Activated T-helper 2 cell treated with anti-CD3 and anti-CD28 coated beads, Interferon-gamma antibody, Interleukin-2, Interleukin-4, amounts not matched to agents 10 μg/mL and 5 μg/mL and 100 μg/mL, durations not matched to agents 14 hours and 24 hours and 36 hours (primary cell): ENCODE measurements at regions not wholly inside any gene's neighbourhood (a gene's known extent, or its start where the extent isn't known, plus 50 kb on each side); places are given as distances from the start of the nearest gene placed in this dataset.

ENCODE experiments used
- DNase-seq: peaks from one replicate; pipeline ENCODE4 v3.0.0; 2021; ENCODE audit warnings: low spot score
- H3K27ac Mint-ChIP-seq: one replicate; pipeline ENCODE4 v1.8.0; 2021; ENCODE audit warnings: mixed read lengths
- H3K27me3 Mint-ChIP-seq: one replicate; pipeline ENCODE4 v1.8.0; 2021; ENCODE audit warnings: low read depth, mixed read lengths
- H3K36me3 Mint-ChIP-seq: one replicate; pipeline ENCODE4 v1.8.0; 2021; ENCODE audit warnings: low read depth, mixed read lengths
- H3K4me1 Mint-ChIP-seq: one replicate; pipeline ENCODE4 v1.8.0; 2021; ENCODE audit warnings: low read depth, mixed read lengths
- H3K4me3 Mint-ChIP-seq: one replicate; pipeline ENCODE4 v1.8.0; 2021; ENCODE audit warnings: low read depth, mild to moderate bottlenecking, moderate library complexity, mixed read lengths
- H3K9me3 Mint-ChIP-seq: one replicate; pipeline ENCODE4 v1.8.0; 2021; ENCODE audit warnings: mixed read lengths
- intact Hi-C: fragments of 100-400 bp; cut with micrococcal nuclease; formaldehyde crosslinking; loops from one replicate; pipeline ENCODE4 v1.15.1; 2023

DNA sequence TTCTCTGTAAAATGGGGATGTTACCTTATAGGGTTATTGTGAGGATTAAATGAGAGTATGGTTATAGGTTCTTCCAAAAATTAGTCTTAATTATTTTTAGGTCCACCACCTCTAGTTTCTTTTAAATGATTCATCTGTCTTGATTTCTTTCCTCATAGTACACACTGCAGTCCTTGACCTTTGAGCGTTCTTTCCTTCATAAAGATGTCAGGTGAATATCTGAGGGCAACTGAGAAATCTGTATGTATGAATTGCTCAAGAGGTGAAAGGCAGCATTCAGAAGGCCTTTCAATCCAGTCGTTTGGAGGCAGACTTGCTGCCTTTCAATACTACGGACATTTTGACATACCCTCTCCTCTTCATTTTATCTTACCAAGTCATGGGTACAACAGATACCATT, 380.7 kb downstream of the INSC start:
- DNase-seq: no peak
- no peaks in the 10 kb centered on the region for H3K27me3 Mint-ChIP-seq
- H3K4me1 Mint-ChIP-seq: no peaks in the 10 kb centered on the region
- H3K4me3 Mint-ChIP-seq: no peak overlapping the region
- H3K36me3 Mint-ChIP-seq: no peaks in the 10 kb centered on the region
- no peaks in the 10 kb centered on the region for H3K9me3 Mint-ChIP-seq
- no peak overlapping the region for H3K27ac Mint-ChIP-seq
- intact Hi-C loops: no loop called here

- intact Hi-C loops: no loop called here
- Mint-ChIP-seq H3K4me3 (no peak overlapping the region), H3K27me3 (no peaks in the 10 kb centered on the region), H3K36me3 (no peaks in the 10 kb centered on the region), H3K9me3 (no peaks in the 10 kb centered on the region), H3K4me1 (no peaks in the 10 kb centered on the region), H3K27ac (no peak overlapping the region)
- no peak for DNase-seq
These were observed 382.6 kb downstream of the INSC start for GRCh38 chr11:15497366-15497765.

DNA sequence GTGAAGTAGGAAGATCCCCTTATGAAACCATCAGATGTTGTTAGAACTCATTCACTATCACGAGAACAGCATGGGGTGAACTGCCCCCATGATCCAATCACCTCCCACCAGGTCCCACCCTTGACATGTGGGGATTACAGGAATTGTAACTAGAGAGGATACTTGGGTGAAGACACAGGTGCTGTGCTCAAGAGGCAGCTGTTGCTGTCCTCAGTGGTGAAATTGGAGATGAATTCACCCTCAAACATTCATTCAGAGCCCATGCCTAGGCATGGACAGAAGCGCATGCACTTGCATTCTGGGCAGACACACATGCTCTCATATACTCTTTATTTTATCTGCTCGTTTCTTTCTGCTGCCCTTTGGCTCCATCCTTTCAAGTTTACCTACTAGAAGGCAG, 385.0 kb downstream of the INSC start:
- no peaks in the 10 kb centered on the region for H3K36me3 Mint-ChIP-seq
- no peak overlapping the region for H3K4me3 Mint-ChIP-seq
- intact Hi-C loops: no loop called here
- no peaks in the 10 kb centered on the region for H3K9me3 Mint-ChIP-seq
- DNase-seq: no peak
- no peaks in the 10 kb centered on the region for H3K4me1 Mint-ChIP-seq
- H3K27ac Mint-ChIP-seq: no peak overlapping the region
- H3K27me3 Mint-ChIP-seq: no peaks in the 10 kb centered on the region

- Mint-ChIP-seq H3K4me3 (no peak overlapping the region), H3K36me3 (no peaks in the 10 kb centered on the region), H3K9me3 (no peaks in the 10 kb centered on the region), H3K4me1 (peaks cover 3% of the 10 kb centered on the region), H3K27me3 (no peaks in the 10 kb centered on the region), H3K27ac (no peak overlapping the region)
- intact Hi-C loops: no loop called here
- no peak for DNase-seq
These were observed 385.9 kb downstream of the INSC start for GRCh38 chr11:15500643-15501042.

- Mint-ChIP-seq H3K27me3 (no peaks in the 10 kb centered on the region), H3K36me3 (no peaks in the 10 kb centered on the region), H3K9me3 (no peaks in the 10 kb centered on the region), H3K4me1 (peaks cover 3% of the 10 kb centered on the region), H3K4me3 (no peak overlapping the region), H3K27ac (no peak overlapping the region)
- intact Hi-C loops: no loop called here
- DNase-seq: no peak
These were observed 386.8 kb downstream of the INSC start for GRCh38 chr11:15501566-15501965.

DNA sequence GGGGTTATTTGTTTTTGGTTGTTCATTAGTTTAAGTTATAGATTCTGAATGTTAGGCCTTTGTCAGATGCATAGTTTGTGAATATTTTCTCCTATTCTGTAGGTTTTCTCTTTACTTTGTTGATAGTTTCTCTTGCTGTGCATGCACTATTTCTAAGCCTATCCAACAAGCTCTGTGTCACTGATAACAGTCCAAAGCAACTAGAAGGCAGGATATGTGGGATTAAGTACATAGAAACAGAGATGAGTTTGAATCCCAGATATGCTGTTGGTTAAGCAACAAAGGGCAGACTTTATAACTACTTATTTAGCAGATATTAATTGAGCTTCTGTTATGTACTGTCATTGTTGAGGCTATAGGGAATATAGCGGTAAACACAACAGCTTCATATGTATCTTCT, 390.4 kb downstream of the INSC start:
- Mint-ChIP-seq H3K36me3 (no peaks in the 10 kb centered on the region), H3K4me3 (no peak overlapping the region), H3K4me1 (peaks cover 3% of the 10 kb centered on the region), H3K27me3 (no peaks in the 10 kb centered on the region), H3K9me3 (no peaks in the 10 kb centered on the region), H3K27ac (no peak overlapping the region)
- DNase-seq: no peak
- intact Hi-C loops: no loop called here

GRCh38 chr11:15507592-15507991, 392.9 kb downstream of the INSC start:
- peaks cover 3% of the 10 kb centered on the region for H3K4me1 Mint-ChIP-seq
- H3K9me3 Mint-ChIP-seq: no peaks in the 10 kb centered on the region
- no peaks in the 10 kb centered on the region for H3K36me3 Mint-ChIP-seq
- H3K4me3 Mint-ChIP-seq: no peak overlapping the region
- intact Hi-C loops: no loop called here
- no peak overlapping the region for H3K27ac Mint-ChIP-seq
- H3K27me3 Mint-ChIP-seq: no peaks in the 10 kb centered on the region
- DNase-seq: no peak

GRCh38 chr11:15509082-15509481, 394.4 kb downstream of the INSC start:
- H3K4me1 Mint-ChIP-seq: peaks cover 3% of the 10 kb centered on the region
- H3K27ac Mint-ChIP-seq: no peak overlapping the region
- no peaks in the 10 kb centered on the region for H3K27me3 Mint-ChIP-seq
- no peak for DNase-seq
- no peak overlapping the region for H3K4me3 Mint-ChIP-seq
- no peaks in the 10 kb centered on the region for H3K9me3 Mint-ChIP-seq
- no peaks in the 10 kb centered on the region for H3K36me3 Mint-ChIP-seq
- intact Hi-C loops: no loop called here

DNA sequence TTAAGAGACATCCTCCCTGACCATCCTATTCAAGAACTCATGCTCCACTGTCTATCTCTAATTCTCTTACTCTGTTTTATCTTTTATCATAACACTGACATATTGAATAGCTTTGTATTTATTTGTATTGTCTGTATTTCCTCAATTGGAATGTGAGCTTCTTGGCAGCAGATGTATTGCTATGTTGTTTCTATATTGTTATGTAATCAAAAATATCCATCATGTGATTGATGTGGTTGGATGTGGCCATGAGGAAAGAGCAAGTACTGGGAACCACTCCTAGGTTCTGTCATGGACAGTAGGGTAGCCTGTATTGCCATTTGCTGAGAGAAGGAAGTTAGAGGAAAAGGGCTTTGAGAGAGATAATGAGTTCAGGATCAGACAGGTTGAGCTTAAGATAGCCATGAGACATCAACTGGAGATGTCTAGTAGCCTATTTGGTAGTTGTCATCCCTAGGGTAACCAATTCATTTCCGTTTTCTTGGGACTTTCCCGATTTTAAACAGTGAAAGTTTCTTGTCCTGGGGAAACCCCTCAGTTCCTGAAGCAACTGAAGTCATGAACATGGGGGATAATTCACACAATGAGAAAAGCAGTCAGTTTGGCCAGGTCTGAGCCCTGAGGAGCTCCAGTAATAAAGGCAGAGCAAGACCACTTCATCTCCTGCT, 404.5 kb downstream of the INSC start:
- H3K36me3 Mint-ChIP-seq: no peaks in the 10 kb centered on the region
- peaks cover 8% of the 10 kb centered on the region for H3K9me3 Mint-ChIP-seq
- H3K4me1 Mint-ChIP-seq: no peaks in the 10 kb centered on the region
- intact Hi-C loops: no loop called here
- no peak overlapping the region for H3K27ac Mint-ChIP-seq
- no peak overlapping the region for H3K4me3 Mint-ChIP-seq
- H3K27me3 Mint-ChIP-seq: no peaks in the 10 kb centered on the region
- no peak for DNase-seq

GRCh38 chr11:15519911-15520310, 405.2 kb downstream of the INSC start:
- no peaks in the 10 kb centered on the region for H3K4me1 Mint-ChIP-seq
- intact Hi-C loops: no loop called here
- H3K9me3 Mint-ChIP-seq: peaks cover 6% of the 10 kb centered on the region
- no peak overlapping the region for H3K27ac Mint-ChIP-seq
- no peaks in the 10 kb centered on the region for H3K36me3 Mint-ChIP-seq
- no peak for DNase-seq
- H3K4me3 Mint-ChIP-seq: no peak overlapping the region
- no peaks in the 10 kb centered on the region for H3K27me3 Mint-ChIP-seq

- no peak overlapping the region for H3K4me3 Mint-ChIP-seq
- H3K27me3 Mint-ChIP-seq: no peaks in the 10 kb centered on the region
- no peak for DNase-seq
- H3K9me3 Mint-ChIP-seq: peaks cover 15% of the 10 kb centered on the region
- no peak overlapping the region for H3K27ac Mint-ChIP-seq
- no peaks in the 10 kb centered on the region for H3K36me3 Mint-ChIP-seq
- no peaks in the 10 kb centered on the region for H3K4me1 Mint-ChIP-seq
- intact Hi-C loops: no loop called here
These were observed 408.8 kb downstream of the INSC start for GRCh38 chr11:15523543-15523942.

GRCh38 chr11:15525582-15525981, 410.9 kb downstream of the INSC start:
- intact Hi-C loops: no loop called here
- no peak overlapping the region for H3K27ac Mint-ChIP-seq
- H3K36me3 Mint-ChIP-seq: no peaks in the 10 kb centered on the region
- no peak for DNase-seq
- H3K4me3 Mint-ChIP-seq: no peak overlapping the region
- H3K4me1 Mint-ChIP-seq: no peaks in the 10 kb centered on the region
- no peaks in the 10 kb centered on the region for H3K27me3 Mint-ChIP-seq
- H3K9me3 Mint-ChIP-seq: peaks cover 15% of the 10 kb centered on the region

GRCh38 chr11:15526032-15526431, 411.3 kb downstream of the INSC start:
- Mint-ChIP-seq H3K27me3 (no peaks in the 10 kb centered on the region), H3K4me3 (no peak overlapping the region), H3K27ac (no peak overlapping the region), H3K36me3 (no peaks in the 10 kb centered on the region), H3K4me1 (no peaks in the 10 kb centered on the region), H3K9me3 (peaks cover 15% of the 10 kb centered on the region)
- no peak for DNase-seq
- intact Hi-C loops: no loop called here

GRCh38 chr11:15526859-15527450, 412.2 kb downstream of the INSC start:
- Mint-ChIP-seq H3K4me3 (no peak overlapping the region), H3K9me3 (peaks cover 15% of the 10 kb centered on the region), H3K36me3 (no peaks in the 10 kb centered on the region), H3K27me3 (no peaks in the 10 kb centered on the region), H3K4me1 (no peaks in the 10 kb centered on the region), H3K27ac (no peak overlapping the region)
- intact Hi-C loops: no loop called here
- no peak for DNase-seq
